ENCODE measurements at regions not wholly inside any gene's neighbourhood (a gene's known extent, or its start where the extent isn't known, plus 50 kb on each side); places are given as distances from the start of the nearest gene placed in this dataset.

DNA sequence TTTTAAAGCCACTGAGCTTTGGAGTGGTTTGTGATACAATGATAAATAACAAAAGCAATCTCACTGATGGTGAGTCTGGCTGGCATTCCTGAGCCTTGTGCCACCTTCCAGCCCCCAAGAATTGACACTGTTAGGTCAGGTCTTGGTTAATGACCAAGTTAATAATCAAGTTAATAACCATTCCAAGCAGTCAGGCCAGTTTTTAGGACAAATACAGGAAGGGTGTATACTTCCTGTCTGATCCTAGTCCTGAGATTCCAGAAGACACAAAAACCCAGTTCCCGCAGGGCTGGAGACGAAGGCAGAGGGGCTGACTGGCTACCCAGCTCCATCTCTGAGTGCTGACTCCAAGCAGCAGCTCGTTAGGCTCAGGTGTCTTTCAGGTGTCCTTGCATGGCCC is 74.6 kb upstream of the LAPTM4A start:
- no peak overlapping the region for H3K4me3 Mint-ChIP-seq
- TF ChIP-seq, protein P1, sequence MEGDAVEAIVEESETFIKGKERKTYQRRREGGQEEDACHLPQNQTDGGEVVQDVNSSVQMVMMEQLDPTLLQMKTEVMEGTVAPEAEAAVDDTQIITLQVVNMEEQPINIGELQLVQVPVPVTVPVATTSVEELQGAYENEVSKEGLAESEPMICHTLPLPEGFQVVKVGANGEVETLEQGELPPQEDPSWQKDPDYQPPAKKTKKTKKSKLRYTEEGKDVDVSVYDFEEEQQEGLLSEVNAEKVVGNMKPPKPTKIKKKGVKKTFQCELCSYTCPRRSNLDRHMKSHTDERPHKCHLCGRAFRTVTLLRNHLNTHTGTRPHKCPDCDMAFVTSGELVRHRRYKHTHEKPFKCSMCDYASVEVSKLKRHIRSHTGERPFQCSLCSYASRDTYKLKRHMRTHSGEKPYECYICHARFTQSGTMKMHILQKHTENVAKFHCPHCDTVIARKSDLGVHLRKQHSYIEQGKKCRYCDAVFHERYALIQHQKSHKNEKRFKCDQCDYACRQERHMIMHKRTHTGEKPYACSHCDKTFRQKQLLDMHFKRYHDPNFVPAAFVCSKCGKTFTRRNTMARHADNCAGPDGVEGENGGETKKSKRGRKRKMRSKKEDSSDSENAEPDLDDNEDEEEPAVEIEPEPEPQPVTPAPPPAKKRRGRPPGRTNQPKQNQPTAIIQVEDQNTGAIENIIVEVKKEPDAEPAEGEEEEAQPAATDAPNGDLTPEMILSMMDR (IDR thresholded peaks at IDR 0.05): no peak
- H3K27me3 Mint-ChIP-seq (ENCODE audit: insufficient read depth): peaks cover 13% of the 10 kb centered on the region
- peaks cover 11% of the 10 kb centered on the region for H3K4me1 Mint-ChIP-seq (ENCODE audit: low read depth)
- H3K36me3 Mint-ChIP-seq (ENCODE audit: low read depth): no peaks in the 10 kb centered on the region; the same call in 1 of the 2 replicates
- DNase-seq: no peak
- no peaks in the 10 kb centered on the region for H3K9me3 Mint-ChIP-seq
- no peak overlapping the region for H3K27ac Mint-ChIP-seq

DNA sequence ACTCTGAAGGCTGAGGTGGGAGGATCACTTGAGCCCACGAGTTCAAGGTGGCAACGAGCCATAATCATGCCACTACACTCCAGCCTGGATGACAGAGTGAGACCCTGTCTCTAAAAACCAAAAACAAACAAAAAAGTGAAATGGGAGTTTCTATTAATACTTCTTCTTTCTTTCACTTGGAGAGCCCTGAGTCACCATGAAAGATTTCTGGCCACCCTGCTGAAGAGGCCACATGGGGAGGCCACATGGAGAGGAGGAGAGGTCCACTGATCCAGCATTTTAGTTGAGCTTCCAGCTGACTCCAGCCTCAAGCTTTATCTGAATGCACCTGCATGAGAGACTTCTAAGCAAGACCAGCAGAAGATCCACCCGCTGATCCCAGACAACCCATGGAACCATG is 74.2 kb upstream of the LAPTM4A start:
- TF ChIP-seq, protein P1 (IDR thresholded peaks at IDR 0.05): no peak
- no peak for DNase-seq
- Mint-ChIP-seq H3K4me1 (ENCODE audit: low read depth) (peaks cover 6% of the 10 kb centered on the region), H3K36me3 (ENCODE audit: low read depth) (no peaks in the 10 kb centered on the region; the same call in 1 of the 2 replicates), H3K27ac (no peak overlapping the region), H3K27me3 (ENCODE audit: insufficient read depth) (peaks cover 14% of the 10 kb centered on the region), H3K9me3 (no peaks in the 10 kb centered on the region), H3K4me3 (no peak overlapping the region)

DNA sequence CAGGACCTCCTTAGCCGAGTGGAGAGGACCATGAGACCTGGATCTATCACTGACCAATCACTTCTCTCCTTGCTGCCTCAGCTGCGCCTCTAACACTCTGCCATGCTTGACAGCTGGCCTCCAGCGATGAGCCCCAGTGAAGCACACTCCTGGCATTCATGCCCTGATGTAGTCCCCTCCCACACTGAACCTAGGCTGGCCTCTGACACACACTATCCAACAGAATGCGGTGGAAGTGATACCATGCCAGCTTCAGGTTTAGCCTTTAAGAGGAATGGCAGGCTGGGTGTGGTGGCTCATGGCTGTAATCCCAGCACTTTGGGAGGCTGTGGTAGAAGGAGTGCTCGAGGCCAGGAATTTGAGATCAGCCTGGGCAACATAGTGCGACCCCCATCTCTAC is 73.7 kb upstream of the LAPTM4A start:
- no peak overlapping the region for H3K27ac Mint-ChIP-seq
- H3K9me3 Mint-ChIP-seq: no peaks in the 10 kb centered on the region
- H3K36me3 Mint-ChIP-seq (ENCODE audit: low read depth): no peaks in the 10 kb centered on the region; the same call in 1 of the 2 replicates
- no peak overlapping the region for H3K4me3 Mint-ChIP-seq
- no peak for DNase-seq
- TF ChIP-seq, protein P1 (IDR thresholded peaks at IDR 0.05): no peak
- peaks cover 14% of the 10 kb centered on the region for H3K27me3 Mint-ChIP-seq (ENCODE audit: insufficient read depth)
- H3K4me1 Mint-ChIP-seq (ENCODE audit: low read depth): peaks cover 6% of the 10 kb centered on the region

DNA sequence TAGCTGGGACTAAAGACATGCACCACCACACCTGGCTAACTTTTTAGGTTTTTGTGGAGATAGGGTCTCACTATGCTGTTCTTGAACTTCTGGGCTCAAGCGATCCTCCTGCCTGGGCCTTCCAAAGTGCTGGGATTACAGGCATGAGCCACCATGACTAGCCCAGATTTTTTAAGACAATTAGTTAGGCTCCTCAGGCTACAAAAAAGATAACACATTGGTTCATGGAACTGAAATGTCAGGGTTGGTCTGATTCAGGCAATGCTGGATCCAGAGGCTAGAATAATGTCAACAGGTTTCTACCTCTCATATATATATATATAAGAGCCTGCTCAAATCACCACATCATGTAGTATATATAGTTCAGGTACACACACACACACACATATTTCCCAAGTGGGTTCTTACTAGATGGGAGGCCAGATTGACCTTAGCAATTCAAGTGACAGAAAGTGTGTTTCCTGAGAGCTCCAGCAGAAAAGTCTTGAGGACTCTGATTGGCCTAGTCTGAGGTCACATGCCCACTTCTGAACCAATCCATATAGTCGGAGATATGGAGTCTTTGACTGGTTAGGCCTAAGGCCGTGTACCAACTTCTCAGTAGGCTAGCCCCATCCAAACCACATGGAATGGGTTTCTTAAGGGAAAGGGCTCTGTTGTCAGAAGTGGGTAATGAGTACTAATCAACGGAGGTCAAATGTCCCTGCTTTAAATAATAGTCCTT is 72.6 kb upstream of the LAPTM4A start:
- H3K27me3 Mint-ChIP-seq (ENCODE audit: insufficient read depth): peaks cover 16% of the 10 kb centered on the region
- DNase-seq: no peak
- H3K9me3 Mint-ChIP-seq: no peaks in the 10 kb centered on the region
- no peak overlapping the region for H3K27ac Mint-ChIP-seq
- no peaks in the 10 kb centered on the region; the same call in 1 of the 2 replicates for H3K36me3 Mint-ChIP-seq (ENCODE audit: low read depth)
- no peak overlapping the region for H3K4me3 Mint-ChIP-seq
- H3K4me1 Mint-ChIP-seq (ENCODE audit: low read depth): peaks cover 6% of the 10 kb centered on the region
- TF ChIP-seq, protein P1 (IDR thresholded peaks at IDR 0.05): no peak

DNA sequence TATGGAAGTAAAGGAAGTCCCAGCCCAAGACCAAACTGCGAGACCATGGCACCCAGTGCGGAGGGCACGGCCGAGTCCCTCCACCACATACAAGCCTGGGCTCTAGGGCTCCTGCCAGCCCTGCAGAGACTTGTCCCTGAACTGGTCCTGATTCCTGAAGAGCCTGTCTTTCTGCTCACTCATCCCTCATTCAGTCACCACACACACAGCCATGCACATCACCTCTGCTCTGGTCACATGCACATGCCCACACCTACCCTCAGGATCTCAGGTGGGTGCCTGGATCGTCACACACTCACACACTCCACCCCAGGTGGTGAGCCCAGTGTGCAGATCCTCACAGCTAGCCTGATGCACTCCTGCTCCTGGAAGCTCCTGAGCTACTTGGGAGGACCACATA is 71.4 kb upstream of the LAPTM4A start:
- Mint-ChIP-seq H3K9me3 (no peaks in the 10 kb centered on the region), H3K4me3 (no peak overlapping the region), H3K4me1 (ENCODE audit: low read depth) (peaks cover 6% of the 10 kb centered on the region), H3K27me3 (ENCODE audit: insufficient read depth) (peaks cover 16% of the 10 kb centered on the region), H3K27ac (no peak overlapping the region), H3K36me3 (ENCODE audit: low read depth) (no peaks in the 10 kb centered on the region; the same call in 1 of the 2 replicates)
- TF ChIP-seq, protein P1 (IDR thresholded peaks at IDR 0.05): no peak
- no peak for DNase-seq
